MCF 10A (cell line): ENCODE measurements at regions not wholly inside any gene's neighbourhood (a gene's known extent, or its start where the extent isn't known, plus 50 kb on each side); places are given as distances from the start of the nearest gene placed in this dataset.

Experiments used
- BruUV-seq: library from RNA; stranded (reverse); fragments of 400-500 nt; replicated peaks from 2 replicates; lab custom pipeline; 2021; lab: Mats Ljungman, UMichigan
- CTCF ChIA-PET: fragments of 300-600 bp; sonication (Branson Sonifier 250); formaldehyde crosslinking; extraction: SDS; loops from one replicate; lab custom pipeline; 2021; ENCODE audit warnings: antibody characterized with exemption, inconsistent platforms; lab: Yijun Ruan, JAX
- POLR2A ChIA-PET: fragments of 300-600, 350-650 bp; sonication (Branson Sonifier 250); formaldehyde crosslinking; extraction: SDS; loops from one replicate; lab custom pipeline; 2020; ENCODE audit warnings: antibody characterized with exemption, inconsistent platforms; lab: Yijun Ruan, JAX
- DNase-seq: peaks from one replicate; pipeline ENCODE4 v3.0.0-alpha.2; 2018; ENCODE audit not compliant: unreplicated experiment
- H3K27ac Mint-ChIP-seq: one replicate; pipeline ENCODE4 v1.8.0; 2022; ENCODE audit warnings: mild to moderate bottlenecking, low read depth, mixed read lengths; ENCODE audit not compliant: unreplicated experiment
- H3K27me3 Mint-ChIP-seq: one replicate; pipeline ENCODE4 v1.8.0; 2022; ENCODE audit warnings: mixed read lengths; ENCODE audit not compliant: insufficient read depth, unreplicated experiment
- H3K36me3 Mint-ChIP-seq: one replicate; pipeline ENCODE4 v1.8.0; 2022; ENCODE audit warnings: mild to moderate bottlenecking, moderate library complexity, mixed read lengths; ENCODE audit not compliant: insufficient read depth, unreplicated experiment
- H3K4me1 Mint-ChIP-seq: one replicate; pipeline ENCODE4 v1.8.0; 2022; ENCODE audit warnings: mixed read lengths; ENCODE audit not compliant: insufficient read depth, unreplicated experiment
- H3K4me3 Mint-ChIP-seq: one replicate; pipeline ENCODE4 v1.8.0; 2022; ENCODE audit warnings: mild to moderate bottlenecking, moderate library complexity, mixed read lengths; ENCODE audit not compliant: unreplicated experiment
- H3K9me3 Mint-ChIP-seq: one replicate; pipeline ENCODE4 v1.8.0; 2022; ENCODE audit warnings: mixed read lengths; ENCODE audit not compliant: unreplicated experiment
- CTCF ChIP-seq: fragments of 200-600 bp; IDR thresholded peaks from one replicate; pipeline ENCODE4 v1.8.0; 2022; ENCODE audit warnings: antibody characterized with exemption, mild to moderate bottlenecking; ENCODE audit not compliant: unreplicated experiment
- intact Hi-C: fragments of 100-400 bp; cut with micrococcal nuclease; formaldehyde crosslinking; loops from 2 replicates; pipeline ENCODE4 v1.14.1; 2022

DNA sequence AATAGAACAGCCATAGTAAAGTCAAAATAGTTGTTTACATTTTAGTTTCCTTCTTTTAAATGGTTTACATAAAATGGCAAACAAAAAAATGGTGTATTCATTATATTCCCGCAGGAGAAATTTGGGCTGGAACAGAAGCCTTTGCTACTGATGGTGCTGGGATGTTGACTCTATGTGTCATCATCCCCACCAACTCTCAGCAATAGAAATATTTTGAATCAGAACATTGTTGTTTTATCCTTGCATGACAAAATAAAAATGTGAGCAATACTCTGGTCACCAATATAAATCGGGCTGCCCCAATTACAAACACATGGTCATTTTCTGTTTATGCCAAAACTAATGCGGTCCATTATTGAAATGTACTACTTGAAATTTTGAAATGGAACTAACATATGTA, 1131.6 kb upstream of the PCDH7 start:
- no peak for TF ChIP-seq CTCF
- POLR2A ChIA-PET: no interaction called here
- Mint-ChIP-seq H3K9me3 (peaks cover 9% of the 10 kb centered on the region), H3K27me3 (no peaks in the 10 kb centered on the region), H3K4me1 (no peaks in the 10 kb centered on the region), H3K4me3 (no peak overlapping the region), H3K36me3 (no peaks in the 10 kb centered on the region), H3K27ac (no peak overlapping the region)
- CTCF ChIA-PET: no interaction called here
- intact Hi-C loops: no loop called here
- BruUV-seq: no TSS peak
- no peak for DNase-seq

DNA sequence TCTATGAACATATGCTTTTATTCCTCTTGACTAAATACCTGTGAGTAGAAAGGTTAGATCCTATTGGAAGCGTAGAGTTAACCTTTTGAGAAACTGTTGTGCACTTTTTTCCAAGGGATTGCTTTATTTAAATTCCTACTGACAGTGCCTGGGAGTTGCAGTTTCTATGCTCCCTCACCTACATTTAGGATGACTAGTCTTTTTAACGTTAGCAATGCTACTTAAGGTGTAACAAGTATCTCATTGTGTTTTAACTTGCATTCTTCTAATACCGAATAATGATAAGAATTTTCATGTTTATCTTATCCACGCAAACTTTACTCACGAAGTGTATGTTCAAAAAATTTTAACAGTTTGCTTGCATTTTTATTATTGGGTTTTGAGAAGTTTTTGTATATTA, 1123.9 kb upstream of the PCDH7 start:
- ChIA-PET CTCF (no interaction called here), POLR2A (interaction anchor here (1.0 kb wide), 1 partner anchor 30 kb away, joined by 3 read pairs; no protein-coding TSS in a partner anchor)
- no peaks in the 10 kb centered on the region for H3K36me3 Mint-ChIP-seq
- BruUV-seq: no TSS peak
- no peak overlapping the region for H3K4me3 Mint-ChIP-seq
- no peak for TF ChIP-seq CTCF
- peaks cover 24% of the 10 kb centered on the region for H3K9me3 Mint-ChIP-seq
- H3K4me1 Mint-ChIP-seq: no peaks in the 10 kb centered on the region
- intact Hi-C loops: no loop called here
- H3K27ac Mint-ChIP-seq: no peak overlapping the region
- DNase-seq: no peak
- no peaks in the 10 kb centered on the region for H3K27me3 Mint-ChIP-seq

DNA sequence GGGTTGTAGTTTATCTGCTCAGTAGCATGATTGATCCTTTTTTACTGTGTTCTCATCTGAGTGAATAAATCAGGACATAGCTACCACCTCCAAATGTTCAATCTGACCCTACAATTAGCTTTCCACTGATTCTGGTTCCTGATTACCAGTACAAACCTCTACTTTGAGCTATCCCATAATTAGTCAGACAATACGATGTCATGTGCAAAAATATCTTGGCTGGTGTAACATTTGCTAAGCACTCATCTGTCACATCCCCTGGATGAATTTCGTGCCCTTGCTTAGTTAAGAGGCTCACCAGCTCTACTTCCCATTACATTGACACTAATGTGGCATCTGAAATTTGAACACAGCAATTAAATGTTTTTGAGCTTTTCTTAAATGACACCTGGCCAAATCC, 1101.0 kb upstream of the PCDH7 start:
- no peak overlapping the region for H3K27ac Mint-ChIP-seq
- DNase-seq: no peak

GRCh38 chr4:29632199-29632598, 1088.0 kb upstream of the PCDH7 start:
- ChIA-PET CTCF (no interaction called here), POLR2A (no interaction called here)
- H3K27me3 Mint-ChIP-seq: no peaks in the 10 kb centered on the region
- H3K27ac Mint-ChIP-seq: no peak overlapping the region
- intact Hi-C loops: no loop called here
- BruUV-seq: no TSS peak
- H3K9me3 Mint-ChIP-seq: no peaks in the 10 kb centered on the region
- DNase-seq: no peak
- TF ChIP-seq CTCF: no peak
- peaks cover 6% of the 10 kb centered on the region for H3K36me3 Mint-ChIP-seq
- H3K4me3 Mint-ChIP-seq: no peak overlapping the region
- no peaks in the 10 kb centered on the region for H3K4me1 Mint-ChIP-seq

More for the DNA sequence above, 1101.0 kb upstream of the PCDH7 start:
- no peaks in the 10 kb centered on the region for H3K4me1 Mint-ChIP-seq
- no peak overlapping the region for H3K4me3 Mint-ChIP-seq
- no peak for TF ChIP-seq CTCF
- CTCF ChIA-PET: interaction anchor here (0.6 to 0.7 kb wide), 2 partner anchors 14 to 1156 kb away, joined by 3 to 4 read pairs; no protein-coding TSS in a partner anchor
- no peaks in the 10 kb centered on the region for H3K36me3 Mint-ChIP-seq
- intact Hi-C loops: no loop called here
- no TSS peak for BruUV-seq
- H3K27me3 Mint-ChIP-seq: no peaks in the 10 kb centered on the region
- POLR2A ChIA-PET: no interaction called here
- H3K9me3 Mint-ChIP-seq: no peaks in the 10 kb centered on the region
